SK-N-SH (cell line): ENCODE measurements at regions not wholly inside any gene's neighbourhood (a gene's known extent, or its start where the extent isn't known, plus 50 kb on each side); places are given as distances from the start of the nearest gene placed in this dataset.

Experiments
- EP300 ChIP-seq, 2 experiments: IDR thresholded peaks; 2 replicates each; pipeline versions ENCODE4 v1.4.0 to v1.6.1; 2012; ENCODE audit warnings: borderline replicate concordance in 1 of 2, low read depth in 1 of 2, low read length in 1 of 2
- FOXM1 ChIP-seq: IDR thresholded peaks from 2 replicates; pipeline ENCODE4 v1.4.0; 2012; ENCODE audit warnings: low read depth, mild to moderate bottlenecking
- JUND ChIP-seq: IDR thresholded peaks from 2 replicates; pipeline ENCODE4 v1.4.0; 2012
- MXI1 ChIP-seq: IDR thresholded peaks from 2 replicates; pipeline ENCODE4 v1.6.1; 2012; ENCODE audit warnings: mild to moderate bottlenecking, low read depth, low read length, improper control_type of control experiment
- POLR2AphosphoS5 ChIP-seq: IDR thresholded peaks from 2 replicates; pipeline ENCODE4 v1.6.1; 2012; ENCODE audit warnings: low read depth, low read length
- TAF1 ChIP-seq: IDR thresholded peaks from 2 replicates; pipeline ENCODE4 v1.6.1; 2012; ENCODE audit warnings: low read depth, mild to moderate bottlenecking, low read length, moderate library complexity, borderline replicate concordance
- TCF12 ChIP-seq: IDR thresholded peaks from 2 replicates; pipeline ENCODE4 v1.4.0; 2012
- TF ChIP-seq, protein P1 (sequence below): IDR thresholded peaks from 2 replicates; pipeline ENCODE4 v1.4.0; 2012; ENCODE audit warnings: low read depth, borderline replicate concordance
- TF ChIP-seq, protein P2 (sequence below): fragments of 200-600 bp; sonication (generic); IDR thresholded peaks from 2 replicates; pipeline ENCODE4 v1.6.1; 2017; ENCODE audit warnings: antibody characterized with exemption, mild to moderate bottlenecking, moderate library complexity
- TF ChIP-seq, protein P3 (sequence below): IDR thresholded peaks from 2 replicates; pipeline ENCODE4 v1.6.1; 2012; ENCODE audit warnings: mild to moderate bottlenecking, low read depth, low read length, moderate library complexity
- TF ChIP-seq, protein P4 (sequence below): fragments of 150-350 bp; IDR thresholded peaks from 2 replicates; pipeline ENCODE4 v1.6.1; 2017; ENCODE audit warnings: antibody characterized with exemption, low read length, low read depth, borderline replicate concordance

DNA sequence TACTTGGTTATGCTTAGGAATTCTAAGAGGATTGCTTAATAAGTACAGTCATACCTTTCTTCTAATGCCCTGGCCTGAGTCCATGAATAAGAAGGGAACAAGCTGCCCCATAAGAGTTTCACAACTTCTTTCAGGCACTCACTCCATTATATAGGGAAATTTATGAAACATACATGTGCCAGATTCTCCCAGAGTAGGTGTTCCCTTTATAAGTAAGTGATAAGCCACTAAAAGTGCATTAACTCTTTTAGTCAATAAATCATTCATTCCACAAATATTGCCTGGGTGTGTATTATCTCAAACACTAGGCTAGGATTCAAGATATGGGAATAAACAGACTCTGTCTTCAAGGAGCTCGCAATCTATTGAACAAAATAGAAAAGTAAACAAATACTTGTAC lies 84.5 kb upstream of the RBBP8 start:
- TF ChIP-seq, protein P1, sequence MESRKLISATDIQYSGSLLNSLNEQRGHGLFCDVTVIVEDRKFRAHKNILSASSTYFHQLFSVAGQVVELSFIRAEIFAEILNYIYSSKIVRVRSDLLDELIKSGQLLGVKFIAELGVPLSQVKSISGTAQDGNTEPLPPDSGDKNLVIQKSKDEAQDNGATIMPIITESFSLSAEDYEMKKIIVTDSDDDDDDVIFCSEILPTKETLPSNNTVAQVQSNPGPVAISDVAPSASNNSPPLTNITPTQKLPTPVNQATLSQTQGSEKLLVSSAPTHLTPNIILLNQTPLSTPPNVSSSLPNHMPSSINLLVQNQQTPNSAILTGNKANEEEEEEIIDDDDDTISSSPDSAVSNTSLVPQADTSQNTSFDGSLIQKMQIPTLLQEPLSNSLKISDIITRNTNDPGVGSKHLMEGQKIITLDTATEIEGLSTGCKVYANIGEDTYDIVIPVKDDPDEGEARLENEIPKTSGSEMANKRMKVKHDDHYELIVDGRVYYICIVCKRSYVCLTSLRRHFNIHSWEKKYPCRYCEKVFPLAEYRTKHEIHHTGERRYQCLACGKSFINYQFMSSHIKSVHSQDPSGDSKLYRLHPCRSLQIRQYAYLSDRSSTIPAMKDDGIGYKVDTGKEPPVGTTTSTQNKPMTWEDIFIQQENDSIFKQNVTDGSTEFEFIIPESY: no peak
- TF ChIP-seq MXI1 (no peak), POLR2AphosphoS5 (no peak), JUND (no peak), TCF12 (no peak), TAF1 (no peak), FOXM1 (no peak), EP300 (IDR thresholded peaks at IDR 0.05; ENCODE audit: borderline replicate concordance in 1 of 2, low read depth in 1 of 2, low read length in 1 of 2) (no peak)
- TF ChIP-seq, protein P2, sequence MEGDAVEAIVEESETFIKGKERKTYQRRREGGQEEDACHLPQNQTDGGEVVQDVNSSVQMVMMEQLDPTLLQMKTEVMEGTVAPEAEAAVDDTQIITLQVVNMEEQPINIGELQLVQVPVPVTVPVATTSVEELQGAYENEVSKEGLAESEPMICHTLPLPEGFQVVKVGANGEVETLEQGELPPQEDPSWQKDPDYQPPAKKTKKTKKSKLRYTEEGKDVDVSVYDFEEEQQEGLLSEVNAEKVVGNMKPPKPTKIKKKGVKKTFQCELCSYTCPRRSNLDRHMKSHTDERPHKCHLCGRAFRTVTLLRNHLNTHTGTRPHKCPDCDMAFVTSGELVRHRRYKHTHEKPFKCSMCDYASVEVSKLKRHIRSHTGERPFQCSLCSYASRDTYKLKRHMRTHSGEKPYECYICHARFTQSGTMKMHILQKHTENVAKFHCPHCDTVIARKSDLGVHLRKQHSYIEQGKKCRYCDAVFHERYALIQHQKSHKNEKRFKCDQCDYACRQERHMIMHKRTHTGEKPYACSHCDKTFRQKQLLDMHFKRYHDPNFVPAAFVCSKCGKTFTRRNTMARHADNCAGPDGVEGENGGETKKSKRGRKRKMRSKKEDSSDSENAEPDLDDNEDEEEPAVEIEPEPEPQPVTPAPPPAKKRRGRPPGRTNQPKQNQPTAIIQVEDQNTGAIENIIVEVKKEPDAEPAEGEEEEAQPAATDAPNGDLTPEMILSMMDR: no peak
- TF ChIP-seq, protein P3, sequence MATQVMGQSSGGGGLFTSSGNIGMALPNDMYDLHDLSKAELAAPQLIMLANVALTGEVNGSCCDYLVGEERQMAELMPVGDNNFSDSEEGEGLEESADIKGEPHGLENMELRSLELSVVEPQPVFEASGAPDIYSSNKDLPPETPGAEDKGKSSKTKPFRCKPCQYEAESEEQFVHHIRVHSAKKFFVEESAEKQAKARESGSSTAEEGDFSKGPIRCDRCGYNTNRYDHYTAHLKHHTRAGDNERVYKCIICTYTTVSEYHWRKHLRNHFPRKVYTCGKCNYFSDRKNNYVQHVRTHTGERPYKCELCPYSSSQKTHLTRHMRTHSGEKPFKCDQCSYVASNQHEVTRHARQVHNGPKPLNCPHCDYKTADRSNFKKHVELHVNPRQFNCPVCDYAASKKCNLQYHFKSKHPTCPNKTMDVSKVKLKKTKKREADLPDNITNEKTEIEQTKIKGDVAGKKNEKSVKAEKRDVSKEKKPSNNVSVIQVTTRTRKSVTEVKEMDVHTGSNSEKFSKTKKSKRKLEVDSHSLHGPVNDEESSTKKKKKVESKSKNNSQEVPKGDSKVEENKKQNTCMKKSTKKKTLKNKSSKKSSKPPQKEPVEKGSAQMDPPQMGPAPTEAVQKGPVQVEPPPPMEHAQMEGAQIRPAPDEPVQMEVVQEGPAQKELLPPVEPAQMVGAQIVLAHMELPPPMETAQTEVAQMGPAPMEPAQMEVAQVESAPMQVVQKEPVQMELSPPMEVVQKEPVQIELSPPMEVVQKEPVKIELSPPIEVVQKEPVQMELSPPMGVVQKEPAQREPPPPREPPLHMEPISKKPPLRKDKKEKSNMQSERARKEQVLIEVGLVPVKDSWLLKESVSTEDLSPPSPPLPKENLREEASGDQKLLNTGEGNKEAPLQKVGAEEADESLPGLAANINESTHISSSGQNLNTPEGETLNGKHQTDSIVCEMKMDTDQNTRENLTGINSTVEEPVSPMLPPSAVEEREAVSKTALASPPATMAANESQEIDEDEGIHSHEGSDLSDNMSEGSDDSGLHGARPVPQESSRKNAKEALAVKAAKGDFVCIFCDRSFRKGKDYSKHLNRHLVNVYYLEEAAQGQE: no peak
- TF ChIP-seq, protein P4, sequence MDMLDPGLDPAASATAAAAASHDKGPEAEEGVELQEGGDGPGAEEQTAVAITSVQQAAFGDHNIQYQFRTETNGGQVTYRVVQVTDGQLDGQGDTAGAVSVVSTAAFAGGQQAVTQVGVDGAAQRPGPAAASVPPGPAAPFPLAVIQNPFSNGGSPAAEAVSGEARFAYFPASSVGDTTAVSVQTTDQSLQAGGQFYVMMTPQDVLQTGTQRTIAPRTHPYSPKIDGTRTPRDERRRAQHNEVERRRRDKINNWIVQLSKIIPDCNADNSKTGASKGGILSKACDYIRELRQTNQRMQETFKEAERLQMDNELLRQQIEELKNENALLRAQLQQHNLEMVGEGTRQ: no peak
